Hematopoietic multipotent progenitor cell treated with erythropoietin and hydrocortisone succinate and interleukin-3 and kit ligand, for 4 days (in vitro differentiated cells): ENCODE measurements at regions not wholly inside any gene's neighbourhood (a gene's known extent, or its start where the extent isn't known, plus 50 kb on each side); places are given as distances from the start of the nearest gene placed in this dataset.
A peak's percentile ranks its signal among the peaks of the same experiment; 100 is the strongest.

ENCODE experiments used
- DNase-seq: peaks from one replicate; pipeline ENCODE4 v3.0.0-alpha.2; 2015

- no peak for DNase-seq
Measured at GRCh38 chr14:105818712-105819005, 292.3 kb downstream of the TMEM121 start.

- DNase-seq: peak; percentile 30
Measured at GRCh38 chr14:105830171-105830570, 303.8 kb downstream of the TMEM121 start.

GRCh38 chr14:105836160-105836559, 309.8 kb downstream of the TMEM121 start:
- DNase-seq: no peak

GRCh38 chr14:105836730-105837129, 310.3 kb downstream of the TMEM121 start:
- no peak for DNase-seq

GRCh38 chr14:105837349-105838063, 311.1 kb downstream of the TMEM121 start:
- no peak for DNase-seq

GRCh38 chr14:105838107-105838506, 311.7 kb downstream of the TMEM121 start:
- DNase-seq: no peak

GRCh38 chr14:105838591-105839424, 312.4 kb downstream of the TMEM121 start:
- no peak for DNase-seq

GRCh38 chr14:105839425-105840265, 313.3 kb downstream of the TMEM121 start:
- no peak for DNase-seq

GRCh38 chr14:105840266-105841021, 314.1 kb downstream of the TMEM121 start:
- DNase-seq: no peak

GRCh38 chr14:105841022-105842009, 314.9 kb downstream of the TMEM121 start:
- no peak for DNase-seq

- no peak for DNase-seq
Measured at GRCh38 chr14:105842105-105842504, 315.7 kb downstream of the TMEM121 start.

GRCh38 chr14:105843444-105844046, 317.2 kb downstream of the TMEM121 start:
- DNase-seq: no peak

GRCh38 chr14:105844047-105844630, 317.8 kb downstream of the TMEM121 start:
- no peak for DNase-seq

- DNase-seq: peak; percentile 33
Measured at GRCh38 chr14:105844810-105845724, 318.7 kb downstream of the TMEM121 start.

- DNase-seq: no peak
Measured at GRCh38 chr14:105845725-105846309, 319.4 kb downstream of the TMEM121 start.

- no peak for DNase-seq
Measured at GRCh38 chr14:105846312-105846711, 319.9 kb downstream of the TMEM121 start.

GRCh38 chr14:105847400-105847799, 321.0 kb downstream of the TMEM121 start:
- no peak for DNase-seq

GRCh38 chr14:105848570-105848969, 322.2 kb downstream of the TMEM121 start:
- no peak for DNase-seq
